ENCODE measurements at regions not wholly inside any gene's neighbourhood (a gene's known extent, or its start where the extent isn't known, plus 50 kb on each side); places are given as distances from the start of the nearest gene placed in this dataset.
A peak's percentile ranks its signal among the peaks of the same experiment; 100 is the strongest.

- Mint-ChIP-seq H3K27ac (no peak overlapping the region), H3K9me3 (peaks cover 3% of the 10 kb centered on the region), H3K27me3 (no peaks in the 10 kb centered on the region), H3K36me3 (ENCODE audit: low read depth) (peaks cover 1% of the 10 kb centered on the region), H3K4me1 (peaks cover 9% of the 10 kb centered on the region), H3K4me3 (no peak overlapping the region)
- DNase-seq (no peak), ATAC-seq (no peak)
Observed at GRCh38 chr3:30400926-30401325, 205.5 kb upstream of the TGFBR2 start.

- DNase-seq: no peak
- H3K4me3 Mint-ChIP-seq: no peak overlapping the region
- H3K36me3 Mint-ChIP-seq (ENCODE audit: low read depth): no peaks in the 10 kb centered on the region
- no peaks in the 10 kb centered on the region for H3K27me3 Mint-ChIP-seq
- H3K27ac Mint-ChIP-seq: no peak overlapping the region
- ATAC-seq: peak; percentile 66
- peaks cover 2% of the 10 kb centered on the region for H3K9me3 Mint-ChIP-seq
- H3K4me1 Mint-ChIP-seq: peaks cover 9% of the 10 kb centered on the region
Observed at GRCh38 chr3:30401971-30402370, 204.4 kb upstream of the TGFBR2 start.

DNA sequence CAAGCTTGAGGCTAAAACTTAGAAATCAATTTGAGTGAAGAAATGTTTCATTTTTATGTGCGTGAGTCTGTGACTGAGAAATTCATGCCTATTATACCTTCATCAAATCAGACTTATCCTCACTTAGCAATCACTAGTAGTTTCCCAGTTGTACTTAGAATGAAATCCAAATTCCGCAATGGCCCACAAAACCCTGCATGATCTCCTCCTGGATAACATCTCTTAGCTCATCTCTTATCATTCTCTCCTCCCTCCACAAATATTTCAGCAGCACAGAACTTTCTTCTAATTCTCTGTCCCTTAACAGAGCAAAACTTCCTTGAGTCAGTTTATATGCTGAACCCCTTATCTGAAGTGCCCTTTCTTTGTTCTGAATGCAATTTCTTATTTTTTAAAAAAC lies 198.8 kb upstream of the TGFBR2 start:
- H3K36me3 Mint-ChIP-seq (ENCODE audit: low read depth): peaks cover 3% of the 10 kb centered on the region
- H3K4me3 Mint-ChIP-seq: no peak overlapping the region
- ATAC-seq (no peak), DNase-seq (no peak)
- no peak overlapping the region for H3K27ac Mint-ChIP-seq
- H3K4me1 Mint-ChIP-seq: no peaks in the 10 kb centered on the region
- peaks cover 26% of the 10 kb centered on the region for H3K9me3 Mint-ChIP-seq
- no peaks in the 10 kb centered on the region for H3K27me3 Mint-ChIP-seq

DNA sequence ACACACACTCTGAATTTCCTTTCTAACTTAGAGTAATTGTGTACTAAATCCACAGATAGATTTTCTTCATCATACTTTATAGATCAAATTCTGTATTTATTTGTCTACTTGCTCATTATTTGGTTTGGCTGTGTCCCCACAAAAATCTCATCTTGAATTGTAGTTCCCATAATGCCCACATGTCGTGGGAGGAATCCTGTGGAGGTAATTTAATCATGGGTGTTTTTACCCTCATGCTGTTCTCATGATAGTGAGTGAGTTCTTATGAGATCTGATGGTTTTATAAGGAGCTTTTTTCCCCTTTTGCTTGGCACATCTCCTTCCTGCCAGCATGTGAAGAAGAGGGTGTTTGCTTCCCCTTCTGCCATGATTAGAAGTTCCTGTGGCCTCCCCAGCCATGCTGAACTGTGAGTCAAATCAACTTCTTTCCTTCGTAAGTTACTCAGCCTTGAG lies 198.3 kb upstream of the TGFBR2 start:
- Mint-ChIP-seq H3K9me3 (peaks cover 26% of the 10 kb centered on the region), H3K4me1 (no peaks in the 10 kb centered on the region), H3K4me3 (no peak overlapping the region), H3K27ac (no peak overlapping the region), H3K27me3 (no peaks in the 10 kb centered on the region), H3K36me3 (ENCODE audit: low read depth) (peaks cover 3% of the 10 kb centered on the region)
- no peak for DNase-seq
- ATAC-seq: no peak

GRCh38 chr3:30418443-30418842 lies 188.0 kb upstream of the TGFBR2 start:
- Mint-ChIP-seq H3K27me3 (no peaks in the 10 kb centered on the region), H3K4me1 (peaks cover 8% of the 10 kb centered on the region), H3K36me3 (ENCODE audit: low read depth) (no peaks in the 10 kb centered on the region), H3K27ac (no peak overlapping the region), H3K9me3 (peaks cover 7% of the 10 kb centered on the region), H3K4me3 (no peak overlapping the region)
- DNase-seq (no peak), ATAC-seq (no peak)

DNA sequence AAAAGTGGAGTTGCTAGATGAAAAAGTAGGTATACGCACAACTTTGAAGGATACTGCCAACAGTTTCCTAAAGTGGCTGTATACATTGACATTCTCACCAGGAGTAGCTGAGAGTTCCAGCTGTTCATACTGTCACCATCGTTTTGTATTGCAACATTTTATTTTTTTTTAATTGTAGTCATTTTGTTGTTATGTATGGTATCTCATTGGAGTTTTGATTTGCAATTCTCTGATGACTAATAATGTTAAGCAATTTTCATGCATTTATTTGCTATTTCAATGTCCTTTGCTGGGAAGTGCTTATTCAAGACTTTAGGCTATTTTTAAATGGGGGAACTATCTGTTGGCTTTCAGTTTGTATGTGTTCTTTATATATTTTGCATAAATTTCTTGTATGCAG lies 185.1 kb upstream of the TGFBR2 start:
- peaks cover 8% of the 10 kb centered on the region for H3K4me1 Mint-ChIP-seq
- no peaks in the 10 kb centered on the region for H3K36me3 Mint-ChIP-seq (ENCODE audit: low read depth)
- no peak for DNase-seq
- ATAC-seq: no peak
- no peak overlapping the region for H3K27ac Mint-ChIP-seq
- peaks cover 7% of the 10 kb centered on the region for H3K9me3 Mint-ChIP-seq
- H3K27me3 Mint-ChIP-seq: no peaks in the 10 kb centered on the region
- H3K4me3 Mint-ChIP-seq: no peak overlapping the region

DNA sequence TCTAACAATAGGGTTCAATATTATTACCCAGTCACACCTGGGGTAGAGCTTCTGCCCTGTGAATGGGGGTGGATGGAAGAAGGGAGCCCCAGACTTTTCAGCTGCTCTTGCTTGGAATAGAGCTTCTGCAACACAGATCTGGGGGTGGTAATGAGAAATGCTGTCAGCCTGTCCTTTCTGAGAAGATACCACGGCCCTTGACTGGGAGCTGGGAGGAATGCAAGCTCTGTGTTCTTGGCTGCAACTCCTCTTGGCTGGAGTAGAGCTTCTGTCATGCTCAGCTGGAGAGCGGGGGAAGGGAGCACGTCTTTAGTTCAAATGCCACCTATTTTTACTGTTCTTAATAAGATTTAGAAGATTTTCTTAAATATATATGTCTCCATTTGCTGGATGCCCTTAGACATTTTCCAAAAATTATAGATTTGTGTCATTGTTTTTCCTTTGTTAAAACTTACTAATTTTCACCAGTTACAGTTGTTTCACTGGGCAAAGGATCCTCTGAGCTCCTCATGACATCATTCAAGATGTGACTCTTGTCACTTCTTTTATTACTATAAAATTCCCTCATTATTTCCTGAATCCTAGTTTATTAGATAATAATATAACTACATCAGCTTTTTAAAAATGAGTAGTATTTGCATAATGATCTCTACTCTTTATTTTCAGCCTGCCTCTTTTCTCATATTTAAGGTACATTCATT lies 180.0 kb upstream of the TGFBR2 start:
- Mint-ChIP-seq H3K27ac (no peak overlapping the region), H3K4me3 (no peak overlapping the region), H3K27me3 (no peaks in the 10 kb centered on the region), H3K4me1 (no peaks in the 10 kb centered on the region), H3K36me3 (ENCODE audit: low read depth) (no peaks in the 10 kb centered on the region), H3K9me3 (no peaks in the 10 kb centered on the region)
- ATAC-seq (no peak), DNase-seq (no peak)

GRCh38 chr3:30428251-30428650 lies 178.2 kb upstream of the TGFBR2 start:
- no peak for ATAC-seq
- no peaks in the 10 kb centered on the region for H3K36me3 Mint-ChIP-seq (ENCODE audit: low read depth)

DNA sequence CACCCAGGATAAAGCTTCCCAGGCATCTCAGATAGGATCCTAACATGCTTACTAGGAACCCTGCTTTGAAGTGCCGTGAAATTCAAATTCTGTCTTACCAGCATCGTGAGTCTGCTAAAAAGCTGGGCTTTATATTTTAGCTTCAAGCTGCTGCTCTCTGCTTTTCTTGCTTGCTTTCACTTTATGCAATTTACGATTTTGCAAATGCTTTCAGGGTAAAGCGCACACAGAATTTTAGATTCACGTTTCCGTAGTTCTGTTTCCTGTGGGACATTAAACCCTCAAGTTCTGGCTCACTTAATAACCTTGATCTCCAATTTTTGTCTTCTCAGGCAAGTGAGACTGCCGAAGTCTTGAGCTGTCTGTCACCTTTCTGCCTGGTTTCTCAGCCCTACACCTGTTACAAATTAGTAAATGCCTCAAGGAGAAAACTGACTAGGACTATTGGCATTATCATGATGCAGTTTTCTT lies 170.5 kb upstream of the TGFBR2 start:
- Mint-ChIP-seq H3K9me3 (no peaks in the 10 kb centered on the region), H3K4me1 (peaks cover 33% of the 10 kb centered on the region), H3K27ac (peak overlapping the region; percentile 36), H3K4me3 (peak overlapping the region; percentile 74), H3K36me3 (ENCODE audit: low read depth) (no peaks in the 10 kb centered on the region), H3K27me3 (no peaks in the 10 kb centered on the region)
- DNase-seq: no peak
- no peak for ATAC-seq

More at GRCh38 chr3:30428251-30428650, 178.2 kb upstream of the TGFBR2 start:
- H3K27ac Mint-ChIP-seq: no peak overlapping the region
- DNase-seq: no peak
- H3K9me3 Mint-ChIP-seq: no peaks in the 10 kb centered on the region
- H3K4me1 Mint-ChIP-seq: no peaks in the 10 kb centered on the region
- no peak overlapping the region for H3K4me3 Mint-ChIP-seq
- no peaks in the 10 kb centered on the region for H3K27me3 Mint-ChIP-seq

- Mint-ChIP-seq H3K4me3 (peak overlapping the region; percentile 28), H3K4me1 (peaks cover 33% of the 10 kb centered on the region), H3K36me3 (ENCODE audit: low read depth) (no peaks in the 10 kb centered on the region), H3K27ac (no peak overlapping the region), H3K9me3 (peaks cover 4% of the 10 kb centered on the region), H3K27me3 (no peaks in the 10 kb centered on the region)
- DNase-seq (no peak), ATAC-seq (no peak)
Observed at GRCh38 chr3:30437171-30437601, 169.2 kb upstream of the TGFBR2 start.

DNA sequence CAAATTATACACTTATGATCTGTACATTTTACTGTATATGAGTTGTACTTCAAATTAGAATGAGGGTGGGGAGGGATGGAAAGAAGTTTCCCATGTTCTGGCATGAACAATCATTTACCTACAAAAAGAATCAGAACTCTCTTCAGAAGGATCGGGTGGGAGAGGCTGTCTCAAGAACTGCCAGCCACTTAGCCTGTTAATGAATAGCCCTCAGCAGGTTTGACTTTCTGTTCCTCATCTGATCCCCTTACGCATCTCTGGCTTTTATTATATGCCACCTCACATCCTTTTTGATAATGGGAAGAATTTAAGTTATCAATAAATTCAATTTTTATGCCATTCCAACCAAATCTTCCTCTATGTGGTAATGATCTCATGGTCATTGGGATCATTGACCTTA lies 168.3 kb upstream of the TGFBR2 start:
- no peak overlapping the region for H3K27ac Mint-ChIP-seq
- ATAC-seq (no peak), DNase-seq (no peak)
- H3K4me3 Mint-ChIP-seq: no peak overlapping the region
- H3K4me1 Mint-ChIP-seq: peaks cover 33% of the 10 kb centered on the region
- peaks cover 4% of the 10 kb centered on the region for H3K9me3 Mint-ChIP-seq
- no peaks in the 10 kb centered on the region for H3K27me3 Mint-ChIP-seq
- H3K36me3 Mint-ChIP-seq (ENCODE audit: low read depth): no peaks in the 10 kb centered on the region

- Mint-ChIP-seq H3K27ac (no peak overlapping the region), H3K27me3 (no peaks in the 10 kb centered on the region), H3K4me3 (no peak overlapping the region), H3K9me3 (peaks cover 4% of the 10 kb centered on the region), H3K4me1 (peaks cover 26% of the 10 kb centered on the region), H3K36me3 (ENCODE audit: low read depth) (no peaks in the 10 kb centered on the region)
- DNase-seq (no peak), ATAC-seq (no peak)
Observed at GRCh38 chr3:30439451-30440053, 166.8 kb upstream of the TGFBR2 start.

DNA sequence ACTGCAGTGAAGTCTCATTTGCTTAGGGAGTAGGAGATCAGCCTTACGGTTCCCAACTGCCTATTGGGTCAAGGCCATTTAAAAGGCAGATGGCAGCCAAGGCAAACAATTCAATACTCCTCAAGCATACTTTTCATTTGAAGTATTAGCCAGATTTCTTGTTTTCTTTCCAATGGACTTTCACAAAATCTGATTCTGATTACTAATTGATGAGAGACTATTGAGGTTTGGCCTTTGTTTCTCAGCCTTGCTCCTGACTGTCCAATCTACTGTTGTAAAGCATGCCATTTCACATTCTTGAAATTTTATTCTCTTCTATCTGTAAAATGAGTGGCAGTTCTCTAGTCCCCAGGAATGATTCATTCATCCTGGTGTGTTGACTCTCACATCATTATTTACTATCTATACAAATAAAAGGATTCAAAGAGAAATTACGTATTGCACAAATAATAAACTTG lies 166.2 kb upstream of the TGFBR2 start:
- Mint-ChIP-seq H3K27ac (no peak overlapping the region), H3K4me3 (no peak overlapping the region), H3K36me3 (ENCODE audit: low read depth) (no peaks in the 10 kb centered on the region), H3K4me1 (peaks cover 22% of the 10 kb centered on the region), H3K9me3 (peaks cover 4% of the 10 kb centered on the region), H3K27me3 (no peaks in the 10 kb centered on the region)
- no peak for ATAC-seq
- DNase-seq: no peak

DNA sequence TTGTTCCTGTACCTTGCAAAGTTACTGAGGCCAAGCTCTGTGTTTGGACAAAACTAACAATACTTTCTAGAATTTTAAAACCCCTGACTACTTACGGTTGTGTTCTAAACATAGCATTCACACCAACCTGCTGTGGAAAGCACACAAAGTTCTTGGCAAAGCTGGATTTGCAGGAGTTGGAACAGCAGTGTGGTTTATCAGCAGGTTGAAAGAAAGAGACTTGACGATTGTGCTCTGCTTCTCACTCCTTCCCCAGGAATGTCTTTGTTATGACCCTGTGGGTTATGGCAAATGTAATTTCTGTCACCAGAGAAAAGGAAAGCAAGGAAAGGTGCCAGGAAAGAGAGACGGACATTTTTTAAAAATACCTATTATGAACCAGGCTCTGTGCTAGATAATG lies 165.5 kb upstream of the TGFBR2 start:
- Mint-ChIP-seq H3K4me1 (peaks cover 16% of the 10 kb centered on the region), H3K27ac (no peak overlapping the region), H3K9me3 (peaks cover 4% of the 10 kb centered on the region), H3K27me3 (no peaks in the 10 kb centered on the region), H3K4me3 (no peak overlapping the region), H3K36me3 (ENCODE audit: low read depth) (no peaks in the 10 kb centered on the region)
- no peak for DNase-seq
- ATAC-seq: no peak

Measured in activated naive CD8-positive, alpha-beta T cell treated with anti-CD3 and anti-CD28 coated beads, Interleukin-2, amount 50 U/mL, for 24 hours (primary cell).